Cardiac muscle cell (in vitro differentiated cells and primary cell): ENCODE measurements at regions not wholly inside any gene's neighbourhood (a gene's known extent, or its start where the extent isn't known, plus 50 kb on each side); places are given as distances from the start of the nearest gene placed in this dataset.

ENCODE experiments used
- DNase-seq, 2 donors: peaks; one replicate each; pipeline versions ENCODE4 v3.0.0 to v3.0.0-alpha.2; 2010 to 2017; ENCODE audit warnings: low read depth in 1 of 2, low spot score in 1 of 2
- H3K27ac ChIP-seq: fragments of 200-600 bp; sonication (generic); 2 replicates; pipeline ENCODE4 v1.5.1; 2016
- H3K27me3 ChIP-seq: fragments of 200-600 bp; sonication (generic); 2 replicates; pipeline ENCODE4 v1.6.0; 2016; ENCODE audit warnings: control low read depth
- H3K36me3 ChIP-seq: fragments of 200-600 bp; sonication (generic); 2 replicates; pipeline ENCODE4 v1.5.1; 2016; ENCODE audit warnings: control low read depth
- H3K4me1 ChIP-seq: fragments of 200-600 bp; sonication (generic); 2 replicates; pipeline ENCODE4 v1.8.1; 2017; ENCODE audit warnings: low read depth, mild to moderate bottlenecking, mixed run types
- H3K4me3 ChIP-seq: fragments of 200-600 bp; sonication (generic); 2 replicates; pipeline ENCODE4 v1.5.1; 2016; ENCODE audit warnings: mild to moderate bottlenecking
- H3K9me3 ChIP-seq: fragments of 200-600 bp; sonication (generic); 2 replicates; pipeline ENCODE4 v1.5.1; 2017; ENCODE audit warnings: low read depth, mild to moderate bottlenecking, control low read depth
- CTCF ChIP-seq: IDR thresholded peaks from 2 replicates; pipeline ENCODE4 v1.5.1; 2012; ENCODE audit warnings: low read depth, mild to moderate bottlenecking, low read length

GRCh38 chr10:117875793-117876192 is 170.9 kb downstream of the RAB11FIP2 start:
- Histone ChIP-seq H3K9me3 (no peaks in the 10 kb centered on the region), H3K4me3 (no peak overlapping the region), H3K36me3 (no peaks in the 10 kb centered on the region), H3K4me1 (no peaks in the 10 kb centered on the region), H3K27ac (no peak overlapping the region), H3K27me3 (peaks cover 13% of the 10 kb centered on the region)
- TF ChIP-seq CTCF = no peak
- DNase-seq = no peak

GRCh38 chr10:117876210-117876609 is 170.5 kb downstream of the RAB11FIP2 start:
- H3K4me3 ChIP-seq = no peak overlapping the region
- no peak overlapping the region for H3K27ac ChIP-seq
- TF ChIP-seq CTCF = no peak
- peaks cover 13% of the 10 kb centered on the region for H3K27me3 ChIP-seq
- no peaks in the 10 kb centered on the region for H3K4me1 ChIP-seq
- H3K9me3 ChIP-seq = no peaks in the 10 kb centered on the region
- no peaks in the 10 kb centered on the region for H3K36me3 ChIP-seq
- DNase-seq = no peak

GRCh38 chr10:117878626-117879025 is 168.1 kb downstream of the RAB11FIP2 start:
- DNase-seq = no peak
- Histone ChIP-seq H3K4me3 (no peak overlapping the region), H3K9me3 (no peaks in the 10 kb centered on the region), H3K36me3 (no peaks in the 10 kb centered on the region), H3K27me3 (no peaks in the 10 kb centered on the region), H3K4me1 (no peaks in the 10 kb centered on the region), H3K27ac (no peak overlapping the region)
- TF ChIP-seq CTCF = no peak

GRCh38 chr10:117884093-117884492 is 162.6 kb downstream of the RAB11FIP2 start:
- no peak overlapping the region for H3K27ac ChIP-seq
- no peak for TF ChIP-seq CTCF
- DNase-seq = no peak
- no peaks in the 10 kb centered on the region for H3K4me1 ChIP-seq
- no peaks in the 10 kb centered on the region for H3K36me3 ChIP-seq
- no peak overlapping the region for H3K4me3 ChIP-seq
- peaks cover 10% of the 10 kb centered on the region for H3K27me3 ChIP-seq
- no peaks in the 10 kb centered on the region for H3K9me3 ChIP-seq

- Histone ChIP-seq H3K36me3 (no peaks in the 10 kb centered on the region), H3K9me3 (no peaks in the 10 kb centered on the region), H3K4me3 (no peak overlapping the region), H3K4me1 (no peaks in the 10 kb centered on the region), H3K27ac (no peak overlapping the region), H3K27me3 (peaks cover 10% of the 10 kb centered on the region)
- TF ChIP-seq CTCF = no peak
- no peak for DNase-seq
These were observed 162.1 kb downstream of the RAB11FIP2 start for GRCh38 chr10:117884592-117884991.
